Trophoblast cell (in vitro differentiated cells and primary cell): ENCODE measurements at regions not wholly inside any gene's neighbourhood (a gene's known extent, or its start where the extent isn't known, plus 50 kb on each side); places are given as distances from the start of the nearest gene placed in this dataset.

Experiments
- DNase-seq, 2 donors: peaks; one replicate each; pipeline ENCODE4 v3.0.0-alpha.2; 2016
- H2AFZ ChIP-seq: 2 replicates; pipeline ENCODE4 v1.6.1; 2013; ENCODE audit warnings: low read length, moderate library complexity, mild to moderate bottlenecking; ENCODE audit not compliant: insufficient read depth, poor library complexity
- H2AK5ac ChIP-seq: 2 replicates; pipeline ENCODE4 v1.6.1; 2013; ENCODE audit warnings: mild to moderate bottlenecking, low read length
- H2BK120ac ChIP-seq: 2 replicates; pipeline ENCODE4 v1.6.1; 2013; ENCODE audit warnings: low read length, mild to moderate bottlenecking, moderate library complexity; ENCODE audit not compliant: insufficient read depth, poor library complexity
- H2BK12ac ChIP-seq: 2 replicates; pipeline ENCODE4 v1.6.1; 2013; ENCODE audit warnings: mild to moderate bottlenecking, low read length, moderate library complexity
- H2BK5ac ChIP-seq: 2 replicates; pipeline ENCODE4 v1.6.1; 2013; ENCODE audit warnings: low read length, low read depth, moderate library complexity, mild to moderate bottlenecking; ENCODE audit not compliant: poor library complexity
- H3K14ac ChIP-seq: 2 replicates; pipeline ENCODE4 v1.6.1; 2013; ENCODE audit warnings: mild to moderate bottlenecking, low read length
- H3K18ac ChIP-seq: 2 replicates; pipeline ENCODE4 v1.6.1; 2013; ENCODE audit warnings: mild to moderate bottlenecking, low read length
- H3K23ac ChIP-seq: 2 replicates; pipeline ENCODE4 v1.6.1; 2013; ENCODE audit warnings: low read length
- H3K27ac ChIP-seq: 2 replicates; pipeline ENCODE4 v1.5.1; 2013; ENCODE audit warnings: low read depth, mild to moderate bottlenecking, inconsistent platforms, low read length, moderate library complexity
- H3K27me3 ChIP-seq: 2 replicates; pipeline ENCODE4 v1.6.1; 2013; ENCODE audit warnings: inconsistent platforms, mild to moderate bottlenecking, low read length, moderate library complexity; ENCODE audit not compliant: insufficient read depth
- H3K36me3 ChIP-seq, 2 experiments: 1 replicate in 1 of 2; 2 replicates in 1 of 2; pipeline ENCODE4 v1.6.1; 2013; ENCODE audit warnings: low read length in 2 of 2, mild to moderate bottlenecking in 2 of 2, moderate library complexity in 1 of 2; ENCODE audit not compliant: insufficient read depth in 2 of 2, control insufficient read depth in 1 of 2
- H3K4ac ChIP-seq: 2 replicates; pipeline ENCODE4 v1.6.1; 2013; ENCODE audit warnings: low read depth, mild to moderate bottlenecking, low read length, moderate library complexity
- H3K4me1 ChIP-seq, 2 experiments: 1 replicate in 1 of 2; 2 replicates in 1 of 2; pipeline ENCODE4 v1.6.1; 2013; ENCODE audit warnings: low read length in 2 of 2, mild to moderate bottlenecking in 2 of 2, moderate library complexity in 1 of 2; ENCODE audit not compliant: insufficient read depth in 2 of 2, control insufficient read depth in 1 of 2
- H3K4me2 ChIP-seq: 2 replicates; pipeline ENCODE4 v1.6.1; 2013; ENCODE audit warnings: inconsistent platforms, mild to moderate bottlenecking, low read length, moderate library complexity
- H3K4me3 ChIP-seq: 2 replicates; pipeline ENCODE4 v1.5.1; 2013; ENCODE audit warnings: mild to moderate bottlenecking, low read depth, low read length, inconsistent platforms
- H3K79me1 ChIP-seq: one replicate; pipeline ENCODE4 v1.6.1; 2013; ENCODE audit warnings: low read length
- H3K79me2 ChIP-seq: 2 replicates; pipeline ENCODE4 v1.6.1; 2013; ENCODE audit warnings: low read length, mild to moderate bottlenecking; ENCODE audit not compliant: control insufficient read depth, insufficient read depth, poor library complexity
- H3K9ac ChIP-seq: 2 replicates; pipeline ENCODE4 v1.6.1; 2013; ENCODE audit warnings: mild to moderate bottlenecking, low read length
- H3K9me3 ChIP-seq: 2 replicates; pipeline ENCODE4 v1.6.1; 2013; ENCODE audit warnings: low read depth, mild to moderate bottlenecking, control low read depth, inconsistent platforms, low read length; ENCODE audit not compliant: insufficient read depth
- H4K12ac ChIP-seq: 2 replicates; pipeline ENCODE4 v1.6.1; 2013; ENCODE audit warnings: low read depth, mild to moderate bottlenecking, low read length, moderate library complexity
- H4K8ac ChIP-seq: 2 replicates; pipeline ENCODE4 v1.6.1; 2013; ENCODE audit warnings: low read depth, mild to moderate bottlenecking, low read length, moderate library complexity
- H4K91ac ChIP-seq: one replicate; pipeline ENCODE4 v1.6.1; 2013; ENCODE audit warnings: low read depth, mild to moderate bottlenecking, low read length, moderate library complexity
- WGBS: extraction: QIAGEN DNeasy Blood & Tissue Kit; methylation state at CpG from one replicate; pipeline ENCODE4 v1.1.7; 2013; ENCODE audit warnings: missing lambda C conversion rate; ENCODE audit not compliant: insufficient read length, insufficient coverage; ENCODE audit errors: extremely low coverage; 5-methylcytosine and 5-hydroxymethylcytosine counted together

GRCh38 chr5:86837610-86838009, 219.9 kb downstream of the COX7C start:
- H2BK12ac ChIP-seq = no peak overlapping the region
- H3K14ac ChIP-seq = no peak overlapping the region
- no peak overlapping the region for H2AFZ ChIP-seq
- H3K79me1 ChIP-seq = no peaks in the 10 kb centered on the region
- H4K8ac ChIP-seq = no peak overlapping the region
- no peak overlapping the region for H3K9ac ChIP-seq
- H2AK5ac ChIP-seq = no peak overlapping the region
- H3K27me3 ChIP-seq = no peaks in the 10 kb centered on the region
- no peaks in the 10 kb centered on the region for H3K4me1 ChIP-seq
- no peak for DNase-seq
- no peaks in the 10 kb centered on the region for H3K79me2 ChIP-seq
- H3K23ac ChIP-seq = no peak overlapping the region
- no peaks in the 10 kb centered on the region for H3K36me3 ChIP-seq
- no peak overlapping the region for H4K12ac ChIP-seq
- H3K27ac ChIP-seq = no peak overlapping the region
- no peak overlapping the region for H2BK120ac ChIP-seq
- H4K91ac ChIP-seq = no peak overlapping the region
- no CpG with 5 or more reads among the region's 2 CpGs for WGBS
- no peak overlapping the region for H3K4me3 ChIP-seq
- no peak overlapping the region for H3K4ac ChIP-seq
- no peak overlapping the region for H2BK5ac ChIP-seq
- H3K18ac ChIP-seq = no peak overlapping the region
- no peak overlapping the region for H3K4me2 ChIP-seq
- no peaks in the 10 kb centered on the region for H3K9me3 ChIP-seq

GRCh38 chr5:86838083-86838482, 220.3 kb downstream of the COX7C start:
- no peak overlapping the region for H4K8ac ChIP-seq
- no peak overlapping the region for H3K27ac ChIP-seq
- no peak overlapping the region for H2BK120ac ChIP-seq
- H2BK12ac ChIP-seq = no peak overlapping the region
- no peak overlapping the region for H3K4ac ChIP-seq
- H2BK5ac ChIP-seq = no peak overlapping the region
- no peaks in the 10 kb centered on the region for H3K36me3 ChIP-seq
- H2AK5ac ChIP-seq = no peak overlapping the region
- no peak overlapping the region for H3K4me2 ChIP-seq
- H3K14ac ChIP-seq = no peak overlapping the region
- DNase-seq = no peak
- no peak overlapping the region for H3K23ac ChIP-seq
- H3K9ac ChIP-seq = no peak overlapping the region
- no peaks in the 10 kb centered on the region for H3K79me2 ChIP-seq
- no peak overlapping the region for H3K18ac ChIP-seq
- no peaks in the 10 kb centered on the region for H3K79me1 ChIP-seq
- H2AFZ ChIP-seq = no peak overlapping the region
- H3K4me1 ChIP-seq = no peaks in the 10 kb centered on the region
- H4K12ac ChIP-seq = no peak overlapping the region
- no peak overlapping the region for H4K91ac ChIP-seq
- no peaks in the 10 kb centered on the region for H3K27me3 ChIP-seq
- no peaks in the 10 kb centered on the region for H3K9me3 ChIP-seq
- WGBS = no CpG with 5 or more reads among the region's 2 CpGs
- H3K4me3 ChIP-seq = no peak overlapping the region

GRCh38 chr5:86841000-86841644, 223.4 kb downstream of the COX7C start:
- Histone ChIP-seq H4K12ac (no peak overlapping the region), H2BK120ac (no peak overlapping the region), H4K8ac (no peak overlapping the region), H2BK12ac (no peak overlapping the region), H3K4me3 (no peak overlapping the region), H3K18ac (no peak overlapping the region), H3K14ac (no peak overlapping the region), H3K4me2 (no peak overlapping the region), H3K9me3 (no peaks in the 10 kb centered on the region), H3K9ac (no peak overlapping the region), H3K23ac (no peak overlapping the region), H3K27me3 (no peaks in the 10 kb centered on the region), H3K27ac (no peak overlapping the region), H2AK5ac (no peak overlapping the region), H3K79me2 (no peaks in the 10 kb centered on the region), H3K36me3 (no peaks in the 10 kb centered on the region), H4K91ac (no peak overlapping the region), H3K4ac (no peak overlapping the region), H3K79me1 (no peaks in the 10 kb centered on the region), H3K4me1 (no peaks in the 10 kb centered on the region), H2AFZ (no peak overlapping the region), H2BK5ac (no peak overlapping the region)
- no peak for DNase-seq
- WGBS = no CpG with 5 or more reads among the region's 3 CpGs

GRCh38 chr5:86858442-86858841, 240.7 kb downstream of the COX7C start:
- peak; percentile 11 to 73 for DNase-seq
- H3K18ac ChIP-seq = no peak overlapping the region
- H2AK5ac ChIP-seq = no peak overlapping the region
- no peak overlapping the region for H3K9ac ChIP-seq
- H3K4me3 ChIP-seq = no peak overlapping the region
- H3K4me2 ChIP-seq = no peak overlapping the region
- peak overlapping the region; percentile 57 for H2BK5ac ChIP-seq
- H4K91ac ChIP-seq = peak overlapping the region; percentile 55
- peak overlapping the region; percentile 54 for H3K27ac ChIP-seq
- peaks cover 0 to 7% of the 10 kb centered on the region in 2 experiments for H3K4me1 ChIP-seq
- H3K79me2 ChIP-seq = no peaks in the 10 kb centered on the region
- H3K23ac ChIP-seq = no peak overlapping the region
- peak overlapping the region; percentile 5 for H2BK12ac ChIP-seq
- whole genome bisulfite sequencing = no CpG with 5 or more reads among the region's 3 CpGs
- peaks cover 6% of the 10 kb centered on the region for H3K79me1 ChIP-seq
- no peak overlapping the region for H3K4ac ChIP-seq
- H3K27me3 ChIP-seq = no peaks in the 10 kb centered on the region
- H4K8ac ChIP-seq = no peak overlapping the region
- H2AFZ ChIP-seq = no peak overlapping the region
- no peaks in the 10 kb centered on the region for H3K9me3 ChIP-seq
- no peak overlapping the region for H4K12ac ChIP-seq
- H3K36me3 ChIP-seq = no peaks in the 10 kb centered on the region
- no peak overlapping the region for H3K14ac ChIP-seq
- H2BK120ac ChIP-seq = peak overlapping the region; percentile 62
